ENCODE measurements at regions not wholly inside any gene's neighbourhood (a gene's known extent, or its start where the extent isn't known, plus 50 kb on each side); places are given as distances from the start of the nearest gene placed in this dataset.
"Not testable (repeated sequence)": the region's sequence is repeated elsewhere in the genome, so short reads cannot be mapped to it uniquely, and the experiment has no call there.

GRCh38 chr6:4450237-4450636 is 314.9 kb upstream of the ECI2 start:
- no peak for DNase-seq

GRCh38 chr6:4449409-4449808 is 314.0 kb upstream of the ECI2 start:
- DNase-seq: no peak

- no peak for DNase-seq
Observed at GRCh38 chr6:4448841-4449240, 313.5 kb upstream of the ECI2 start.

GRCh38 chr6:4447639-4448330 is 312.4 kb upstream of the ECI2 start:
- DNase-seq: no peak

- no peak for DNase-seq
Observed at GRCh38 chr6:4446982-4447381, 311.6 kb upstream of the ECI2 start.

- DNase-seq: no peak
Observed at GRCh38 chr6:4441981-4442434, 306.6 kb upstream of the ECI2 start.

- no peak for DNase-seq
Observed at GRCh38 chr6:4439159-4439558, 303.8 kb upstream of the ECI2 start.

GRCh38 chr6:4437342-4437741 is 302.0 kb upstream of the ECI2 start:
- DNase-seq: no peak

- no peak for DNase-seq
Observed at GRCh38 chr6:4435981-4436445, 300.6 kb upstream of the ECI2 start.

- DNase-seq: no peak
Observed at GRCh38 chr6:4434655-4435054, 299.3 kb upstream of the ECI2 start.

- DNase-seq: no peak
Observed at GRCh38 chr6:4433199-4433598, 297.8 kb upstream of the ECI2 start.

- DNase-seq: no peak
Observed at GRCh38 chr6:4426968-4427367, 291.6 kb upstream of the ECI2 start.

GRCh38 chr6:4421837-4422236 is 286.5 kb upstream of the ECI2 start:
- DNase-seq: no peak

GRCh38 chr6:4420160-4420865 is 284.9 kb upstream of the ECI2 start:
- no peak for DNase-seq

GRCh38 chr6:4415549-4415948 is 280.2 kb upstream of the ECI2 start:
- no peak for DNase-seq

- DNase-seq: not testable (repeated sequence)
Observed at GRCh38 chr6:4414078-4414477, 278.7 kb upstream of the ECI2 start.

- DNase-seq: no peak
Observed at GRCh38 chr6:4413073-4413472, 277.7 kb upstream of the ECI2 start.

- DNase-seq: no peak
Observed at GRCh38 chr6:4412488-4412887, 277.1 kb upstream of the ECI2 start.

GRCh38 chr6:4412077-4412476 is 276.7 kb upstream of the ECI2 start:
- DNase-seq: no peak

- DNase-seq: not testable (repeated sequence)
Observed at GRCh38 chr6:4407710-4408109, 272.3 kb upstream of the ECI2 start.

- DNase-seq: no peak
Observed at GRCh38 chr6:4405621-4406212, 270.3 kb upstream of the ECI2 start.

GRCh38 chr6:4404415-4404814 is 269.0 kb upstream of the ECI2 start:
- no peak for DNase-seq

GRCh38 chr6:4403828-4404227 is 268.5 kb upstream of the ECI2 start:
- no peak for DNase-seq

Measured in hindlimb muscle (tissue), 1 donor.